Thyroid gland (tissue), 4 donors: ENCODE measurements at regions not wholly inside any gene's neighbourhood (a gene's known extent, or its start where the extent isn't known, plus 50 kb on each side); places are given as distances from the start of the nearest gene placed in this dataset.

Experiments used
- POLR2A ChIP-seq, 2 donors: fragments of 450-650 bp; IDR thresholded peaks; one replicate each; pipeline ENCODE4 v1.6.1; 2017; ENCODE audit warnings: antibody characterized with exemption in 2 of 2, mild to moderate bottlenecking in 2 of 2, moderate library complexity in 1 of 2
- TF ChIP-seq, protein P1 (sequence below), 6 experiments: fragments of 200-600 bp in 3 of 6; fragments of 450-650 bp in 3 of 6; sonication (generic) in 3 of 6; IDR thresholded peaks; one replicate each; pipeline ENCODE4 v1.5.1; 2016 to 2019; ENCODE audit warnings: antibody characterized with exemption in 6 of 6, mild to moderate bottlenecking in 2 of 6, inconsistent platforms in 1 of 6, moderate library complexity in 1 of 6

DNA sequence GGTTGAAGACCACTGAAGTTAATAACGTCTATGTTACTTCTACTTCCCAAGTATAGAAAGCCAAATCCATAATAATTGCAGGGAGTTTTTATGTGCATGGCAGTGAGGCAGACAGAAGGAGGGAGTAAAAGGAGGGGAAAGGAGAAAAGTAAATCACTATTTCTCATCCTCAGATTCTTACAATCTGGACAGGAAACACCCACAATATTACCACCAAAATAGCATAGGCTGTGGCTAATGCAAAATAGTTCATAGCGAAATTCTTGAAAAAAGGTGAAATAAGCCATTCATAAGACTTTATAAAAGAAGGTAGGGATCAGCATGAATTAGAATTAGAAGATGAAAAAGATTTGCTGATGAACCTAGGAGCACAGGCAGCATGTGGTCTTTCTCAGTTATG, 128.1 kb downstream of the KCNJ2 start:
- TF ChIP-seq POLR2A (IDR thresholded peaks at IDR 0.05), result no peak
- TF ChIP-seq, protein P1, sequence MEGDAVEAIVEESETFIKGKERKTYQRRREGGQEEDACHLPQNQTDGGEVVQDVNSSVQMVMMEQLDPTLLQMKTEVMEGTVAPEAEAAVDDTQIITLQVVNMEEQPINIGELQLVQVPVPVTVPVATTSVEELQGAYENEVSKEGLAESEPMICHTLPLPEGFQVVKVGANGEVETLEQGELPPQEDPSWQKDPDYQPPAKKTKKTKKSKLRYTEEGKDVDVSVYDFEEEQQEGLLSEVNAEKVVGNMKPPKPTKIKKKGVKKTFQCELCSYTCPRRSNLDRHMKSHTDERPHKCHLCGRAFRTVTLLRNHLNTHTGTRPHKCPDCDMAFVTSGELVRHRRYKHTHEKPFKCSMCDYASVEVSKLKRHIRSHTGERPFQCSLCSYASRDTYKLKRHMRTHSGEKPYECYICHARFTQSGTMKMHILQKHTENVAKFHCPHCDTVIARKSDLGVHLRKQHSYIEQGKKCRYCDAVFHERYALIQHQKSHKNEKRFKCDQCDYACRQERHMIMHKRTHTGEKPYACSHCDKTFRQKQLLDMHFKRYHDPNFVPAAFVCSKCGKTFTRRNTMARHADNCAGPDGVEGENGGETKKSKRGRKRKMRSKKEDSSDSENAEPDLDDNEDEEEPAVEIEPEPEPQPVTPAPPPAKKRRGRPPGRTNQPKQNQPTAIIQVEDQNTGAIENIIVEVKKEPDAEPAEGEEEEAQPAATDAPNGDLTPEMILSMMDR (IDR thresholded peaks at IDR 0.05), result no peak
